ENCODE measurements at regions not wholly inside any gene's neighbourhood (a gene's known extent, or its start where the extent isn't known, plus 50 kb on each side); places are given as distances from the start of the nearest gene placed in this dataset.
"Not testable (repeated sequence)": the region's sequence is repeated elsewhere in the genome, so short reads cannot be mapped to it uniquely, and the experiment has no call there.

GRCh38 chr12:5341086-5341485 lies 90.8 kb upstream of the NTF3 start:
- DNase-seq; H3K9me2 ChIP-seq; H3K4me3 ChIP-seq (ENCODE audit: low read depth in 2 of 2, low read length in 1 of 2); H3K27me3 ChIP-seq (ENCODE audit: insufficient read depth); H3K27ac ChIP-seq (ENCODE audit: low read depth in 2 of 2, low read length in 1 of 2); H2AFZ ChIP-seq (ENCODE audit: low read depth); H3K9ac ChIP-seq; POLR2A ChIA-PET; H3F3A ChIP-seq (replicated peaks; ENCODE audit: insufficient read depth); CTCF ChIA-PET; H4K20me1 ChIP-seq (ENCODE audit: insufficient read depth); H3K79me2 ChIP-seq (ENCODE audit: insufficient read depth); H3K4me2 ChIP-seq; H3K9me3 ChIP-seq; H3K36me3 ChIP-seq (replicated peaks in 1 of 2; ENCODE audit: control insufficient read depth in 1 of 2, insufficient read depth in 2 of 2, low read length in 1 of 2); H3K4me1 ChIP-seq (ENCODE audit: control insufficient read depth in 1 of 2, insufficient read depth in 2 of 2, low read depth in 1 of 2, low read length in 1 of 2): not testable (repeated sequence)
- WGBS (ENCODE audit: low lambda C conversion rate), result 75% methylated on average over 2 of the region's 2 CpGs

DNA sequence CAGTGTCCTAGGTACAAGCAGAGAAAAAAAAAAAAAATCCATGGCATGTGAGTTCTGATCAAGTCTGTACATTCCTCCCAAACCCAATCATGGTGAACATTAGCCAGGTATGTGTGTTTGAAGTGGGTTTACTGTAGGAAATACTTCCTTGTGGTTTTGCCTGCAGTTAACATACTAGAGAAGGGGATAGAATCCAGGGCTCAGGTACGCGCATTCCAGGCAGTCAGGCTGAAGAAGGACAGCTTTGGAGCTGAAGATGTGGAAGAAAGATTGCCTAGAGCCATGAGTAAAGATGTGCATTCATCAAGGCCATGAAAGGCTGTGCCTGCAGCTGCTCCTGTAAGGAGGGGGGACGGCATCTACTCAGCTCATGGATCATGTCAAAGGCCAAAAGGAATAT lies 88.2 kb upstream of the NTF3 start:
- ChIA-PET CTCF (no interaction called here), POLR2A (no interaction called here)
- Histone ChIP-seq H3K4me3 (ENCODE audit: low read depth in 2 of 2, low read length in 1 of 2) (no peak overlapping the region), H3K9me3 (no peaks in the 10 kb centered on the region), H3K27ac (ENCODE audit: low read depth in 2 of 2, low read length in 1 of 2) (no peak overlapping the region), H3K4me2 (no peak overlapping the region), H2AFZ (ENCODE audit: low read depth) (no peak overlapping the region), H3K36me3 (replicated peaks in 1 of 2; ENCODE audit: control insufficient read depth in 1 of 2, insufficient read depth in 2 of 2, low read length in 1 of 2) (no peaks in the 10 kb centered on the region), H4K20me1 (ENCODE audit: insufficient read depth) (no peaks in the 10 kb centered on the region), H3K9me2 (no peaks in the 10 kb centered on the region), H3K27me3 (ENCODE audit: insufficient read depth) (no peaks in the 10 kb centered on the region), H3K9ac (no peak overlapping the region), H3F3A (replicated peaks; ENCODE audit: insufficient read depth) (no peaks in the 10 kb centered on the region), H3K79me2 (ENCODE audit: insufficient read depth) (no peaks in the 10 kb centered on the region), H3K4me1 (ENCODE audit: control insufficient read depth in 1 of 2, insufficient read depth in 2 of 2, low read depth in 1 of 2, low read length in 1 of 2) (peaks cover 0 to 6% of the 10 kb centered on the region in 2 experiments; a peak in 2 of 4 replicates)
- 35% methylated on average over 3 of the region's 3 CpGs for WGBS (ENCODE audit: low lambda C conversion rate)
- TF ChIP-seq NFIC (IDR thresholded peaks at IDR 0.05; ENCODE audit: borderline replicate concordance) (no peak), SIN3A (IDR thresholded peaks at IDR 0.05; ENCODE audit: borderline replicate concordance, low read depth, low read length) (no peak), MXI1 (IDR thresholded peaks at IDR 0.05; ENCODE audit: low read depth, low read length) (no peak), TEAD4 (IDR thresholded peaks at IDR 0.05; ENCODE audit: borderline replicate concordance, insufficient read depth) (no peak), MEF2A (IDR thresholded peaks at IDR 0.05; ENCODE audit: borderline replicate concordance, low read depth) (no peak), FOXM1 (IDR thresholded peaks at IDR 0.05; ENCODE audit: low read depth) (no peak)
- TF ChIP-seq, protein P1, sequence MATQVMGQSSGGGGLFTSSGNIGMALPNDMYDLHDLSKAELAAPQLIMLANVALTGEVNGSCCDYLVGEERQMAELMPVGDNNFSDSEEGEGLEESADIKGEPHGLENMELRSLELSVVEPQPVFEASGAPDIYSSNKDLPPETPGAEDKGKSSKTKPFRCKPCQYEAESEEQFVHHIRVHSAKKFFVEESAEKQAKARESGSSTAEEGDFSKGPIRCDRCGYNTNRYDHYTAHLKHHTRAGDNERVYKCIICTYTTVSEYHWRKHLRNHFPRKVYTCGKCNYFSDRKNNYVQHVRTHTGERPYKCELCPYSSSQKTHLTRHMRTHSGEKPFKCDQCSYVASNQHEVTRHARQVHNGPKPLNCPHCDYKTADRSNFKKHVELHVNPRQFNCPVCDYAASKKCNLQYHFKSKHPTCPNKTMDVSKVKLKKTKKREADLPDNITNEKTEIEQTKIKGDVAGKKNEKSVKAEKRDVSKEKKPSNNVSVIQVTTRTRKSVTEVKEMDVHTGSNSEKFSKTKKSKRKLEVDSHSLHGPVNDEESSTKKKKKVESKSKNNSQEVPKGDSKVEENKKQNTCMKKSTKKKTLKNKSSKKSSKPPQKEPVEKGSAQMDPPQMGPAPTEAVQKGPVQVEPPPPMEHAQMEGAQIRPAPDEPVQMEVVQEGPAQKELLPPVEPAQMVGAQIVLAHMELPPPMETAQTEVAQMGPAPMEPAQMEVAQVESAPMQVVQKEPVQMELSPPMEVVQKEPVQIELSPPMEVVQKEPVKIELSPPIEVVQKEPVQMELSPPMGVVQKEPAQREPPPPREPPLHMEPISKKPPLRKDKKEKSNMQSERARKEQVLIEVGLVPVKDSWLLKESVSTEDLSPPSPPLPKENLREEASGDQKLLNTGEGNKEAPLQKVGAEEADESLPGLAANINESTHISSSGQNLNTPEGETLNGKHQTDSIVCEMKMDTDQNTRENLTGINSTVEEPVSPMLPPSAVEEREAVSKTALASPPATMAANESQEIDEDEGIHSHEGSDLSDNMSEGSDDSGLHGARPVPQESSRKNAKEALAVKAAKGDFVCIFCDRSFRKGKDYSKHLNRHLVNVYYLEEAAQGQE (IDR thresholded peaks at IDR 0.05; ENCODE audit: low read depth, low read length), result no peak
- no peak for DNase-seq

DNA sequence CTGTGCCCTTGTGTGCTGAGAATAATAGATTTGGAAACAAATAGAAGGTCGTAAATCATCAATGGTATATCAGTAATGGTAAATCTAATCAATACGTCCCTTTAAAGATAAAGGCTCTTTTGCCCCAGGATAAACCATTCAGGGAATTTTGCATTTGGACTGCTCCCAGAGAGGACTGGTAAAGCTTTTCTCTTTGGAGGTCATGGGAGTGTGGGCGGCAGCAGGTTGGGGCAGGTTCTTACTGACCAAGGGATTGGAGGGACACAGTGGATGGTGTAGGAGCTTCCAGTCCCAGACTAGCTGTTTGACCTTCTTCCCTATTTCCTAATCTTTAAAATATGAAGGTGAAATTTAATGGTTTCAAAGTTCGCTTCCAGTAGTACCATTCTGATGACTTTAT lies 87.8 kb upstream of the NTF3 start:
- H3K79me2 ChIP-seq (ENCODE audit: insufficient read depth), result no peaks in the 10 kb centered on the region
- H3K4me2 ChIP-seq, result no peak overlapping the region
- H3K9me2 ChIP-seq, result no peaks in the 10 kb centered on the region
- no peak overlapping the region for H2AFZ ChIP-seq (ENCODE audit: low read depth)
- H3K36me3 ChIP-seq (replicated peaks in 1 of 2; ENCODE audit: control insufficient read depth in 1 of 2, insufficient read depth in 2 of 2, low read length in 1 of 2), result no peaks in the 10 kb centered on the region
- POLR2A ChIA-PET, result no interaction called here
- H3K4me1 ChIP-seq (ENCODE audit: control insufficient read depth in 1 of 2, insufficient read depth in 2 of 2, low read depth in 1 of 2, low read length in 1 of 2), result peaks cover 0 to 6% of the 10 kb centered on the region in 2 experiments; a peak in 2 of 4 replicates
- CTCF ChIA-PET, result no interaction called here
- no peaks in the 10 kb centered on the region for H4K20me1 ChIP-seq (ENCODE audit: insufficient read depth)
- no peaks in the 10 kb centered on the region for H3F3A ChIP-seq (replicated peaks; ENCODE audit: insufficient read depth)
- no peak overlapping the region for H3K27ac ChIP-seq (ENCODE audit: low read depth in 2 of 2, low read length in 1 of 2)
- H3K4me3 ChIP-seq (ENCODE audit: low read depth in 2 of 2, low read length in 1 of 2), result no peak overlapping the region
- H3K27me3 ChIP-seq (ENCODE audit: insufficient read depth), result no peaks in the 10 kb centered on the region
- H3K9ac ChIP-seq, result no peak overlapping the region
- no peak for DNase-seq
- WGBS (ENCODE audit: low lambda C conversion rate), result 57% methylated on average over 3 of the region's 4 CpGs
- H3K9me3 ChIP-seq, result no peaks in the 10 kb centered on the region
- no peak for TF ChIP-seq FOSL2 (IDR thresholded peaks at IDR 0.05; ENCODE audit: borderline replicate concordance, low read depth)
- no peak for TF ChIP-seq ZBTB33 (IDR thresholded peaks at IDR 0.05; ENCODE audit: borderline replicate concordance, low read depth)
- no peak for TF ChIP-seq FOXM1 (IDR thresholded peaks at IDR 0.05; ENCODE audit: low read depth)
- TF ChIP-seq SMC3 (IDR thresholded peaks at IDR 0.05; ENCODE audit: low read depth, low read length), result no peak
- TF ChIP-seq CHD2 (IDR thresholded peaks at IDR 0.05; ENCODE audit: low read length, partially characterized antibody), result no peak
- TF ChIP-seq YY1 (IDR thresholded peaks at IDR 0.05; ENCODE audit: low read depth), result no peak
- no peak for TF ChIP-seq FOXJ3 (CRISPR knock-in tag; IDR thresholded peaks at IDR 0.05)
- TF ChIP-seq POLR2AphosphoS5 (IDR thresholded peaks at IDR 0.05; ENCODE audit: low read depth, low read length), result no peak
- no peak for TF ChIP-seq USF2 (IDR thresholded peaks at IDR 0.05; ENCODE audit: borderline replicate concordance, low read depth, low read length)
- TF ChIP-seq EZH2phosphoT487 (IDR thresholded peaks at IDR 0.05; ENCODE audit: borderline replicate concordance, low read depth), result no peak
- TF ChIP-seq JUND (IDR thresholded peaks at IDR 0.05), result no peak
